ENCODE measurements at regions not wholly inside any gene's neighbourhood (a gene's known extent, or its start where the extent isn't known, plus 50 kb on each side); places are given as distances from the start of the nearest gene placed in this dataset.

- TF ChIP-seq CTCF (IDR thresholded peaks at IDR 0.05) (no peak), POLR2A (IDR thresholded peaks at IDR 0.05) (no peak)
These were observed 60.4 kb upstream of the TINAGL1 start for GRCh38 chr1:31515936-31516335.

Data from body of pancreas (tissue), 4 donors.